HG03103 (cell line): ENCODE measurements at regions not wholly inside any gene's neighbourhood (a gene's known extent, or its start where the extent isn't known, plus 50 kb on each side); places are given as distances from the start of the nearest gene placed in this dataset.
"Not testable (repeated sequence)": the region's sequence is repeated elsewhere in the genome, so short reads cannot be mapped to it uniquely, and the experiment has no call there.

ENCODE experiments used
- ATAC-seq: cut with Tn5 transposase; IDR thresholded peaks from one replicate; pipeline ENCODE4 v1.9.1; 2021; ENCODE audit warnings: low read depth; ENCODE audit not compliant: unreplicated experiment

- peak; percentile 48 for ATAC-seq
Observed at GRCh38 chr6:119986934-119987549, 637.5 kb upstream of the MAN1A1 start.

- no peak for ATAC-seq
Observed at GRCh38 chr6:119985952-119986736, 636.6 kb upstream of the MAN1A1 start.

DNA sequence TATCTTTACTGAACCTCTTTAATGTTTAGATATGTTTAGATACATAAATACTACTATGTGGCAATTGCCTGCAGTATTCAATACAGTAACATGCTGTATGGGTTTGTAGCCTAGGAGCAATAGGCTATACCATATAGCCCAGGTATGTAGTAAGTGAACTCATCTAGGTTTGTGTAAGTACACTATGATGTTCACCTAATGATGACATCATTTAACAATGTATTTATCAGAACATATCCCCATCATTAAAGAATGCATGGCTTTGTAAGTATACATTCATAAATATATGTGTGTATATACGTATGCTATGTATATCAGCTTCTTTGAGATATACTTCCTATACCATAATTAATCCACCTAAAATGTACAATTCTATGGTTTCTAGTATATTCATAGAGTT is 631.2 kb upstream of the MAN1A1 start:
- no peak for ATAC-seq

DNA sequence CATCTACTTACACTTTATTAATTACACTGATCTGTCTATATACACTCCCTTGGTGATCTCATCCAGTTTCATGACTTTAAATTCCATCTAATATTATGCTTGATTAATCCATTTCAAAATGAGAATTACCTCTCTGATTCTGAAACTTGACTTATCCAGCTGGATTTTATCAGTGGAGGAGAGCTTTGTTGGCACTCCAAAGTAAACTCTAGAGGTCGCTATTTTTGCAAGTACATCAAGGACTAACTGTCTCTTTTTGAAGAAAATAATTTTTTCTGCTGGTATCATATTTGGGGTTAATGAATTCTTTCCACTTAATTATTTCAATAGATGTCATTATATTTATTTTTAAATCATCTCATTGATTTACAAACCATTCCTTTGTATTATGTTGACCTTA is 630.3 kb upstream of the MAN1A1 start:
- no peak for ATAC-seq

GRCh38 chr6:119978274-119978889 is 628.8 kb upstream of the MAN1A1 start:
- peak; percentile 55 for ATAC-seq

DNA sequence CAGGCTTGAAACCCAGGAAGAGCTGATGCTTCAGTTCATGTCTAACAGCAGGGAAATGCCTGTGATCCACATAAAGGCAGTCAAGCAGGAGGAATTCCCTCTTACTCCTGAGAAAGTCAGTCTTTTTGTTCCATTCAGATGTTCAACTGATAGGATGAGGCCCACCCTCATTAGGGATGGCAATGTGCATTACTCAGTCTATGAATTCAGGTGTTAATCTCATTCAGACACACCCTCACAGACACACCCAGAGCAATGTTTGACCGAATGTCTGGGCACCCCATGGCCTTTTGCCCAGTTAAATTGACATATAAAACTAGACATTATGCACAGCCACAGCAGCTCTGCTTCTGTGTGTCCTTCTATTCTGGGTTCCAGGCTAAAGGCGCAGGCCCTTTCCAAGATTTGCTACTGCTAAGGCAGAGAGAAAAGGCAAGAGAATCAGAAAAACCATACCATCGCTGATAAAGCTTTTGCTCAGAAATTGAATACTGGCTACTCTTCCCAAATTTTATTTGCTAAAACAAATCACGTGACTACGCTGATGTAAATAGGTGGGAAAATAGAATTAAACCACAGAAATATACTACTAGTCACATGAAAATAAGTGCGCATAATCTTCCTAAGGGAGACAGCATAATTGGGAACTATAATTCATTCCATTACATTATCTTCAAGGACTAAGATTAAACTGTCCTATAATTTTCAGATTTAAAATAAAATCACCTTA is 625.0 kb upstream of the MAN1A1 start:
- ATAC-seq: no peak

DNA sequence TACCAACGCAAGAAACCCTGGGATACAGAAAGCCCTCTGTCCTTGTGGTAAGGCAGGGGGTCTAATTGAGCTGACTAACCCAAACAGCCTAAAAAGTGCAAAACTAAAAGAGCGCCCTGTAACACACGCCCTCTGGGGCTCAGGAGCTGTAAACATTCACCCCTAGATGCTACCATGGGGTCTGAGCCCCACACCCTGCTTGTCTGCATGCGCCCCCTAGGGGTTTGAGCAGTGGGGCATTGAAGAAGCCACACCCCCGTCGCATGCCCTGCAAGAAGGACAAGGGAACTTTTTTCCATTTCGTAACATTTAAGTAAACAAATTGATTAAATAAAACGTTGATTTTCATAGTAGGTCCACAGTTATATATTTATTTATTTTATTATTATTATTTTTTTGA is 616.9 kb upstream of the MAN1A1 start:
- peak; percentile 79 for ATAC-seq

DNA sequence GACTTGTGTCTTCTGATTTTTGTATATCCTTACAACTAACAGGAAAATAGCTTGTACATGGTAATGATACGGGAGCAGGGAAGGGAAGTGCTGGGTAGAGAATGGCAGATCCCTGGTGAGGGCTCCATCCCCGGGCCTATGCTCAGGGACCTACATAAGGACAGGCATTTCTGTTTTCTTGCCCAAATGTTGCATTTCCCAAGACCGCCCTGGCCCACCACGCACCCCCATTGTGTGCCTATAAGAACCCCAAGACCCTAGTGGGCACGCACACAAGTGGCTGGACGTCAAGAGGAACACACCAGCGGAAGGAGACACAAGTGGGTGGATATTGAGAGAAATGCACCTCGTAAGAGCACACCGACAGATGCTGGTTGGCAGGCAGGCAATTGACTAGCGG is 616.3 kb upstream of the MAN1A1 start:
- no peak for ATAC-seq

GRCh38 chr6:119965008-119965407 is 615.4 kb upstream of the MAN1A1 start:
- ATAC-seq: no peak

- ATAC-seq: no peak
Observed at GRCh38 chr6:119962505-119962904, 612.9 kb upstream of the MAN1A1 start.

DNA sequence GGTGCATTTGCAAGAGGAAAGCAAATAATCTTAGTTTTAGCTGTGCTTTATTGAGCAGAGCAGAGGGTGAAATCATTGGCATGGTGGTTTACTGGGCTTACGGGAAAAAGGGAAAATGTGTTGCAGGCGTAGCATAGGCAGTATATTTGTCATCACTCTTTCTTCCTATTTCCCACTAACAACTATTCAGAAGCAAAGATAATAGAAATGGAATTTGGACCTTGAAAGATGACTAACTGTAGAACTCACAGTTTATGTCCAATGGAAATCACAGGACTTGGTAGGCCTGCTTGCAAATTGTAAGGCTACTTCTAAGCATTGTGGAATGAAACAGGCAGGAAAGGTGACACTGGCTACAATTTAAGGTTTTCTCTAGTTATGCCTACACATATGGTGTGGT is 611.9 kb upstream of the MAN1A1 start:
- no peak for ATAC-seq

DNA sequence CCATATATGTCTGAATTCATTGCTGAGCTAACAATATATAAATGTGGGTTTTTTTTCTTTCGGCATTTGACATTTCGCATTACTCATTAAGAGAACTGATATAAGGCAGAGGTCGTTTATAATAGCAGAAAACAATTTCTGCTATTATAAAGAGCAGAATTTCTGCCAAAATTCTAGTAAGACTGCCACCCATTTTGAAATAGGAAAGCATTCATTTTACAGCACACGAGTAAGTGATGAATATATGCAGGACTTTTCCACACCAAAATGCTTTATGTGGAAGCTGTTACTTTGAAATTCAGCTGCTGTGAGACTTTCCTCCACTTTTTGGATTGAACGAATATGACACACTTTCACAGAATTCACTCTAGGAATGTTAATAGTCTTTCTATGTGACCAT is 610.9 kb upstream of the MAN1A1 start:
- ATAC-seq: no peak

GRCh38 chr6:119960036-119960435 is 610.5 kb upstream of the MAN1A1 start:
- ATAC-seq: no peak

GRCh38 chr6:119957195-119957594 is 607.6 kb upstream of the MAN1A1 start:
- ATAC-seq: no peak

DNA sequence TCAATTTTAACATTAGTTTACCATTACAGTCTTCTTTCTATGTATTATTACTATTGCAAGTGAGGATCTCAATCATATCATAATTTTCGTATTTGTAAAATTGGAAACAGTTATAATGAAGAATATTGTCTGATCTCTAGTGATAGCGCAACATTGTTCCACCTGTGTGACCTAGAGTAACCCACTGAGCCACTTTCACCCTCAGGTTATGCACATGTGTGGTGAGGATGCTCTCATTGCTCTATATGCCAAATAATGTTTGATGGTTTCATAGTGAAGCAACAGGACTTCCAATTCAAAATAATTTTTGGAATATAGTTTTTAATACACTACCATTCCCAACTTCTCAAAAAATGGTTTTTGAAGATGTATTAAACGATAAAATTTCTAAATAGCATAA is 603.1 kb upstream of the MAN1A1 start:
- ATAC-seq: no peak

- ATAC-seq: no peak
Observed at GRCh38 chr6:119950681-119951080, 601.1 kb upstream of the MAN1A1 start.

DNA sequence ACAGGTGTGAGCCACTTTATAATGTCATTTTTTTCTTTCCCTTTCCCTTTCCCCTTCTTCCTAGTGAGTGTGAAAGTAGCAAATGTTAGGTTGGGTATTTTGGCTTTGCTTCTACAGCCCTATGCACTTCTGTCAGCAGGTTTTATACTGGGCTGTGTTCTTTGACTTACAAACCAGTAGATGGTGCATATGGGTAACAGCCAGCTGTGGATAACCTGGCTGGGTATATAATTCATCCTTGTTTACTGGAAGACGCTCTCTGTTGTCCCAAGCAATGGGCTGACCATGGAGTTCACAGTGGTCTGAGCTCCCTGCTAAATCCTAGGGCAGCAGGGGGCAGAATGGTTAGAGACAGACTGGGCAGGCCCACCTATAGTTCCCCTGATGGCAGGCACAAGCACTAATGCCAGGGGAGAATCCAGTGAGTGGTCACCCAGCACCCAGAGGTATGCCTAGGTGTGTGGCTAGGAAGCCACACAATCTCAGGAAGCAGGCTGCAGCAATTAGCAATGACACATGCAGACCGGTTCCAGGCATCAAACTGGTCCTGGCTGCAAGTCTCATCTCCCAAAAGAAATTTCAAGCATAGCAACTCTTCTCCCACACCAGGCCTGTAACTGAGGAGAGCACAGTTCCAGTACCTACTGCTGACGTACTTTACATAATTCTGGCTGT is 592.7 kb upstream of the MAN1A1 start:
- ATAC-seq: no peak

GRCh38 chr6:119938752-119939151 is 589.2 kb upstream of the MAN1A1 start:
- no peak for ATAC-seq

DNA sequence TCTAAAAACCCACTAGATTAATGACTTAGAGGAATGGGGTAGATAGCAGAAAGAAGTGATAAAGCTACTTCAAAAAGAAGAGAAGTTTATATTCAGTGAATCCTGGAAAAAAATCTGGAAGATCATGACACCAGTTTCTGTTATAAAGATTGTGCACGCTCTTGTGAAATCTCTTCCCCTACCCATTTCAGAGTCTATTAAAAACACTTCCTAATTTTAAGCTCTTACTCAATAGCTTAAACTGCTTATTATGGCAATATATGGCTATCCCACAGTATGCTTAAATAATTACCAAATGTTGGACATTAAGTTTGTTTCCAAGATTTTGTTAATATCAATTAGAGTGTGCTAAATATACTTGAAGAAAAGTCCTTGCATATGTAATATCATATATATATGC is 585.3 kb upstream of the MAN1A1 start:
- no peak for ATAC-seq

- ATAC-seq: no peak
Observed at GRCh38 chr6:119929121-119929520, 579.6 kb upstream of the MAN1A1 start.

GRCh38 chr6:119924888-119925287 is 575.3 kb upstream of the MAN1A1 start:
- ATAC-seq: not testable (repeated sequence)
